NCI-H1417 treated with DMSO at 0.1 percent for 48 hours (cell line): ENCODE measurements at regions not wholly inside any gene's neighbourhood (a gene's known extent, or its start where the extent isn't known, plus 50 kb on each side); places are given as distances from the start of the nearest gene placed in this dataset.
"Not testable (repeated sequence)": the region's sequence is repeated elsewhere in the genome, so short reads cannot be mapped to it uniquely, and the experiment has no call there.

Experiments used
- DNase-seq: peaks from one replicate; lab custom pipeline; 2025; lab: John Stamatoyannopoulos, UW

DNA sequence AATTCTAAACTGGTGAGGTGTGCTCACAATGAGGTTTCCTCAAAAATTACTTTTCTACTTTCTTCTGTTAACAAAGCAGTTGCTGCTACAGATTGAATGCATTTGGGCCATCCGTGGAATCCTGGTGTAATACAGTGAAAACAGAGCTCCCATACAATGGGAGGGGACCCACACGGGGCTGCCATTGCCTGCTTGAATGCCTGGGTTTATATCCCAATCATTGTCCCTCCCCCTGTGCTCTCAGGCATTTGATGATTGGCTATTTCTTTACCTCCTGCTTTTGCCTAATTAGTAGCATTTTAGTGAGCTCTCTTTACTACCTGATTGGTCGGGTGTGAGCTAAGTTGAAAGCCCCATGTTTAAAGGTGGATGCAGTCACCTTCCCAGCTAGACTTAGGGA is 52.9 kb upstream of the CSF1 start:
- DNase-seq, result not testable (repeated sequence)

- not testable (repeated sequence) for DNase-seq
These were observed 54.7 kb upstream of the CSF1 start for GRCh38 chr1:109855986-109856385.

GRCh38 chr1:109853972-109854371 is 56.7 kb upstream of the CSF1 start:
- not testable (repeated sequence) for DNase-seq

GRCh38 chr1:109852221-109853015 is 58.2 kb upstream of the CSF1 start:
- DNase-seq, result not testable (repeated sequence)

- DNase-seq, result no peak
These were observed 59.8 kb upstream of the CSF1 start for GRCh38 chr1:109850827-109851226.

- no peak for DNase-seq
These were observed 60.5 kb upstream of the CSF1 start for GRCh38 chr1:109850194-109850593.

DNA sequence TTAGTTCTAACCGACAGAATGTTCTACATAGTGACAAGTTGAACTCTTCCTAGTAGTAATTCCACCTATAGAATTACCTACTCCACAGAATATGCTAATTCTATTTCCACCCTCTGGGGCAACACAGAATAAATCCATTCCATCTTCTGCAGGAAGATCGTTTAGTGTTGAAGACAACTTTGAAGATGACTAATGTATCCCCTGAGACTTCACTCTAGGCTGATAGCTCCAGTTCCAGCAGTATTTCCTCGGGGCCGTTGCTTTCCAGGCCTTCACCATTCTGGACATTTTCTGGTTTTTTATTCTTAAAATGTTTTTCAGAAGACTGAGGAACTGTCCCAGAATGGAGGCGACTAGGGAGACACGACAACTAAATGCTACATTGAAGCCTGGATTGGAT is 61.0 kb upstream of the CSF1 start:
- DNase-seq, result no peak

- DNase-seq, result no peak
These were observed 63.4 kb upstream of the CSF1 start for GRCh38 chr1:109847251-109847650.

DNA sequence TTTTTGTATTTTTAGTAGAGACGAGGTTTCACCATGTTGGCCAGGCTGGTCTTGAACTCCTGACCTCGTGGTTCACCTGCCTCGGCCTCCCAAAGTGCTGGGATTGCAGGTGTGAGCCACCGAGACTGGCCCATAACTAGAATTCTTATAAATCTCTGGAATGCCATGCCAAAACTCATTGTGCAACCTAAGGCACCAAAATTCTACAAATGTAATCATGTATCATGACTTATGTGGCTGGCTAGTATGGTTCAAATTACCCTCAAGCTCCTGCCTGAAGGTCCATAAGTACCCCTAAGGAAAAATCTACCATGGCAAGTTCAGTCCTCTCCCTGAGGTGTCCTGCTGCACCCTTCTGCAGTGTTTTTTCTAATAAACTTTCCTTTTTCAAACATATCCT is 63.8 kb upstream of the CSF1 start:
- DNase-seq, result no peak

DNA sequence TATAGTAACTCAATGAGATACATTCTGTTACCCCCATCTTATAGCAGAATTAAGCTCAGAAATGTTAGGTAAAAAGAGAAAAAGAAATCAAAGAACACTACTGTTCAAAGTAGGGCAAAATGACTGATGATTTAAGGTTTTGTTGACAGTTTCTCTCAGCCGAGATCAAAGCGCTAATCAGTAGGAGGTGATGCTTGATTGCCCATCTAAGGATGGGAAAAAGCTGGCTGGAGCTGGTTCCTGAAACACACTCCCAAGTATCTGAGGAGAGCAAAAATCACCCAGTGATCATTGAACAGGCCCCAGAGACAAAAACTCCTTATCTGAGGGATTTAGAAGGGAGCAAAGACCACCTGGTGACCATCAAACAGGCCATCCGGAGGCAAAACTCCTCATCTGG is 64.5 kb upstream of the CSF1 start:
- no peak for DNase-seq

GRCh38 chr1:109845658-109846057 is 65.0 kb upstream of the CSF1 start:
- DNase-seq, result no peak

DNA sequence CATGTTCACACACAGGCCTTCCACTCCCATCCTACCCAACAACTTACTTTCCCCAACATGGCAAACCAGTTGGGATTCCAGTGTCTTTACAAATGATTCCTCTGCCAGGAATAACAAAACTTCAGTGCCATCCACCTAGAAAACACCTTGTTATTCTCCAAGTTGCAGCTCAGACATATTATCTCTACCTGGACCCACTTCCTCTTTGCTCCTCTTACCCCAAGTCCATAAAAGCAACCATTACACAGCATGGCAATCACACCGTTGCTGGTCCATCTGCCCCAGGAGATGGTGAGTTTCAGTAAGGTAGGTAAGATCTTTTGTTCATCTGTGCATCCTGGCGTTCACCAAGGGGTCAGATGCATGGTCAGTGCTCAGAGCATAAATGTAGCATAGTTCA is 66.0 kb upstream of the CSF1 start:
- no peak for DNase-seq

DNA sequence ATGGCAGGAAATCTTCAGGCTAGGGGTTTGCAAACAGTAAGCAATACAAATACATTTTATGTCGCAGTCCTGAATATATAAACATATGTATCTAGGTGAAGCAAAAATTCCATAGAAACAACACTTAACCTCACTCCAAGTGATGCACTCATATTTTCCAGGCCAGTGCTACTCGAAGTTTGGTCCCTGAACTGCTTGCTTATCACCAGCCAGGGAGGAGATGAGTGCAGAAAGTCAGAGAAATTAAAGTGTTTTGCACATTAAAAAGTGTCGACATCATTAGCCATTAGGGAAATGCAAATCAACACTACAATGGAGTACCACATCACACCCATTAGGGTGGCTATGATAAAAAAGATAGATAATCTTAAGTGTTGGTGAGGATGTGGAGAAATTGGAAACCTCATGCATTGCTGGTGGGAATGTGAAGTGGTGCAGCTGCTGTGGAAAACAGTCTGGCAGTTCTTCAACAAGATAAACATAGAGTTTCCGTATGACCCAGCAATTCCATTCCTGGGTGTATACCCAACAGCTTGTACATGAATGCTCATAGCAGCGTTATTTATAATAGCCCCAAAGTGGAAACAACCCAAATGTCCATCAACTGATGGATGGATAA is 70.5 kb upstream of the CSF1 start:
- no peak for DNase-seq

GRCh38 chr1:109839276-109839675 is 71.4 kb upstream of the CSF1 start:
- DNase-seq, result not testable (repeated sequence)

- no peak for DNase-seq
These were observed 71.8 kb upstream of the CSF1 start for GRCh38 chr1:109838838-109839240.

DNA sequence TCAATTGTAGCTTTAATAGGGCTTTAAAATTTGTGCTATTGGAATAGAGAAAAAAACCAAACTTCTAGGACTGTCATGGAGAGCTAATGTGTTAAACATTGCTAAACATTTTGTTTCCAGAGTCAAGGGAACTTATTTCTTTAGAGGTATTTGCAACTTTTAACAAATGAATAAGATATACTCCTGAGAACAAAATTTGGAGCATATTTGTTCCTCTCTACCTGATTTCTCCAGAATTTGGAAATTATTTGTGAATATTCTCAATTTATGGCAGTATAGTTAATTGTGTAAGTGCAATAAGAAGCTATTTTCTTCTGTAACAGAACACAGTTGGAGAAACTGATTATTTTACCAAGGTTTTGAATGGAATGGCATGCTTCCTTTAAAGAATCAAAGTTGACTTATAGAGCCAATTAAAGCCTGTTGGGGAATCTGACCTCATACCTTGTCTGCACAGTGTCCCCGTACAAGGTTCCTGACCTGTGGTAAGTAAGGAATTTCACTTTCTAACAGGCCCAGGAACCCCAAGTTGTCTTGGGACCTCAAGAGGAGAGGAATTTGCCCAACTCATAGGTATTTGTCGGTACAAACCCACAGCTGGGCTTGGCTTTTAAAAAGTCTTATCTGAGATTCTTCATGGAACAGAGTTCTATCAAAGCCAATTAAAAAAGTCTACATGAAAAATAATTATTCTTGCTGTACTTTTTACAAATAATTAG is 72.6 kb upstream of the CSF1 start:
- no peak for DNase-seq

DNA sequence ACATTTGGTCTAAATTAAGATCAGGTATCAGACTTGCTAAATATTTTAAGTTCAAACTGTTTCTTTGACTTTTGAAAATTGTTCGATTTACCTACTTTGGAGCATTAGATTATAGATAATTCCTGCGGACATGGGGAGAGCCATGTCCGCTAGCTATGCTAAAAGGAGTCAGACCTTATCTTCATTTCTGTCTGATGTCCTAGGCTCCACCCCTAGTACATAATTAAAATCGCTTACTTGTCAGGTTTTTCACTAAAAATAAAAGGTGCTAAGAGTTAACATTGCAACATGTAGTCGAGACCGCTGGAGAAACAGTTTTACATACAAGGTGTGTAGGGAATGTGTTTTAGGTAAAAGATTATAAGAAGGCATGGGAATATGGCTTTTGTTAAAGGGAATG is 71.9 kb upstream of the EPS8L3 start:
- DNase-seq, result not testable (repeated sequence)

DNA sequence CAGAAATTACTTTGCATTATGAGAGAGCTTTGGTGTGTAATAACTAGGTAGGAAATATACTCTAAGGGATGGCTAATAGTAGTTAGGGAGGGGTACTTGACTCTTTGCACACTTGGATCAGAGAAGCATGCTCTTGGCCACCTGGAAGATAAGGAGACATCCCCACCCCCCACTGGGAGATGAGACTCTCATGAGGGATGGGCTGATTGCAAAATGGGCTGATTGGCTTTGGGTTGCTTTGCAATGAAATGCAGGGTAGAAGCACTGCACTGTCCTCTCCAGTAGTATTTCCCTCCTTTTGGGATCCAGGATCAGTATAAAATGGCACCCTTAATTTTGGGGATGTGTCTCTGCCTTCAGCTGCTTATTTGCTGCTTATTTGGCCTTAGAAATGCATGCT is 71.2 kb upstream of the EPS8L3 start:
- DNase-seq, result no peak

- DNase-seq, result no peak
These were observed 69.2 kb upstream of the EPS8L3 start for GRCh38 chr1:109832945-109833344.

DNA sequence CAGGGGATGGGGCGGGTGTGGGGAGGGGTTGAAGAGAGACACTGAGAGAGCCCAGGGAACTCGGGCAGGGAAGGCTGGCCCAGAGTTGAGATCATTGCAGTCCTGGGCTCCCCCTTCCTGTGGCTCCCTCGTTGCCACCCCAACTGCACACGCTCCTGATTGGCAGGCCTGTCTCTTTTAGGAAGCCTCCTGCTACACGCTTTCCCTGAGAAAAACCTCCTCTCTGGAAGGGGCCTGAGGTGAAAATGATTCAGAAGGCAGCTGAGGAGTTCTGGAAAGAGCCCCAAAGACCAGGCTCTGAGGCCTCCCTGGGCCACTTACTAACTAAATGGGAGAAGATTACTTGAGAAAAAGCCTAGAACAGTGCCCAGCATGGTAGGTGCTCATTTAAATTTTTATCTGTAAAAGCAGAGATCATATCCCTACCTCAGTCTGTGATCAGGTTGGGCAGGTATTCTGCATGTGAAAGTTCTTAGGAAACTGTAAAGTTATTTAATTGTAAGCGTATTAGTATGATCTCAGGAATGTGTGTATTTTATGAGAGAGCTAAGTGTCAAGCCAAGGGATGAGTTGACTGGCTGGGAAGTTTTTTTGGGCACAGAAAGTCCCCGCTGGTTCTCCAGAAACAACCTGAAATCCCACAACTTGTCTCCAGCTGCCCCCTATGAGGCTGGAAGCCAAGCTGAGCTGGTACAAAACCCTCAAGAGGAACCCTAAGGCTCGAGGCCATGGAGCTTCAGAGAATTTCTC is 65.2 kb upstream of the EPS8L3 start:
- DNase-seq, result no peak

- no peak for DNase-seq
These were observed 64.3 kb upstream of the EPS8L3 start for GRCh38 chr1:109827986-109828385.

- no peak for DNase-seq
These were observed 63.7 kb upstream of the EPS8L3 start for GRCh38 chr1:109827466-109827865.
